ENCODE measurements at regions not wholly inside any gene's neighbourhood (a gene's known extent, or its start where the extent isn't known, plus 50 kb on each side); places are given as distances from the start of the nearest gene placed in this dataset.

DNA sequence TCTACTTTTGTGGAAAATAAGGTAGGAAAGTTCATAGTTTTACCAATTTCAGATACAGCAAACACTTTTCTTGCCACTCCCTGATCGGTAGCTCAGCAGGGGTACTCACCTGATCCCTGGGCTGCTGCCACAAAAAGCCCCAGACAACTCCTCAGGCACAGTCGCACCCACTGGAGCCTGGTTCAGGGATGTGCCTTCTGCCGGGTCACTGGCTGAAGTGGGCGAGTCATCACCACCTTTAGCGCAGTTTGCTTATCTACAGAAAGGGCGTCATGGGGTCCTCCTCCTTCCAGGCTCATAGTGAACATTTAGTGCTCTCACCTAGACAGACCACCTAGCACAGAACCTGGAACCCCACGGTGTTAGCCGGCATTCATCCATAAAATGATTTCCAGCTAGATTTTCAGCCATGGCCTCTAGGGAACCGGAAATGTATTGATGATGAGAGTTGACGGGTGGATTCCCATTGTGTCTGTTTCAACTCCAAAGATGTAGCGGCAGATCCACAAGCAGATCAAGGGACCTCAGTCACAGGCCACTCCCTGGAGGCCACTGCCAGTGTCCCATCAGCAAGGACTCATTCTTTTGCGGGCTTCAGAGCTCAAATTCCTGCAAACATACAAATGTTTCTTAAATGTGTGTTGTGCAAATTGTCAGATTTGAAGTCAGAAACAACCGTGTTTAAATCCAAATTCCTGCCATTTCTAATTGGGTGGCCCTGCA, 408.4 kb upstream of the SALL3 start:
- Histone ChIP-seq H2AFZ (ENCODE audit: low read depth, low read length) (no peak overlapping the region), H3K27ac (ENCODE audit: low read length) (no peak overlapping the region), H3K36me3 (ENCODE audit: insufficient read depth, low read length) (no peaks in the 10 kb centered on the region), H3K4me3 (ENCODE audit: low read length) (no peak overlapping the region), H3K9me3 (ENCODE audit: low read length) (peaks cover 8% of the 10 kb centered on the region), H3K9ac (ENCODE audit: low read length) (no peak overlapping the region), H3K79me2 (replicated peaks; ENCODE audit: insufficient read depth, low read length) (no peaks in the 10 kb centered on the region), H4K20me1 (ENCODE audit: insufficient read depth) (no peaks in the 10 kb centered on the region), H3K9me2 (ENCODE audit: insufficient read depth, low read length) (no peaks in the 10 kb centered on the region), H3K27me3 (ENCODE audit: insufficient read depth, low read depth, low read length) (no peaks in the 10 kb centered on the region), H3K4me2 (ENCODE audit: low read length) (no peak overlapping the region), H3F3A (ENCODE audit: insufficient read depth, low read length, poor library complexity, severe bottlenecking) (no peaks in the 10 kb centered on the region)
- TF ChIP-seq RAD21 (conservative IDR thresholded peaks at IDR 0.05) (no peak), TAF1 (IDR thresholded peaks at IDR 0.05; ENCODE audit: low read depth) (no peak), MXI1 (conservative IDR thresholded peaks at IDR 0.05; ENCODE audit: poor library complexity, severe bottlenecking) (no peak), SMC3 (conservative IDR thresholded peaks at IDR 0.05; ENCODE audit: poor library complexity) (no peak), POLR2AphosphoS5 (IDR thresholded peaks at IDR 0.05) (no peak), EZH2 (IDR thresholded peaks at IDR 0.05; ENCODE audit: borderline replicate concordance, insufficient read depth, low read length, poor library complexity, severe bottlenecking) (no peak), EP300 (conservative IDR thresholded peaks at IDR 0.05; ENCODE audit: poor library complexity, severe bottlenecking) (no peak)
- TF ChIP-seq, protein P1, sequence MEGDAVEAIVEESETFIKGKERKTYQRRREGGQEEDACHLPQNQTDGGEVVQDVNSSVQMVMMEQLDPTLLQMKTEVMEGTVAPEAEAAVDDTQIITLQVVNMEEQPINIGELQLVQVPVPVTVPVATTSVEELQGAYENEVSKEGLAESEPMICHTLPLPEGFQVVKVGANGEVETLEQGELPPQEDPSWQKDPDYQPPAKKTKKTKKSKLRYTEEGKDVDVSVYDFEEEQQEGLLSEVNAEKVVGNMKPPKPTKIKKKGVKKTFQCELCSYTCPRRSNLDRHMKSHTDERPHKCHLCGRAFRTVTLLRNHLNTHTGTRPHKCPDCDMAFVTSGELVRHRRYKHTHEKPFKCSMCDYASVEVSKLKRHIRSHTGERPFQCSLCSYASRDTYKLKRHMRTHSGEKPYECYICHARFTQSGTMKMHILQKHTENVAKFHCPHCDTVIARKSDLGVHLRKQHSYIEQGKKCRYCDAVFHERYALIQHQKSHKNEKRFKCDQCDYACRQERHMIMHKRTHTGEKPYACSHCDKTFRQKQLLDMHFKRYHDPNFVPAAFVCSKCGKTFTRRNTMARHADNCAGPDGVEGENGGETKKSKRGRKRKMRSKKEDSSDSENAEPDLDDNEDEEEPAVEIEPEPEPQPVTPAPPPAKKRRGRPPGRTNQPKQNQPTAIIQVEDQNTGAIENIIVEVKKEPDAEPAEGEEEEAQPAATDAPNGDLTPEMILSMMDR (IDR thresholded peaks at IDR 0.05; ENCODE audit: poor library complexity, severe bottlenecking), result no peak
- TF ChIP-seq, protein P2, sequence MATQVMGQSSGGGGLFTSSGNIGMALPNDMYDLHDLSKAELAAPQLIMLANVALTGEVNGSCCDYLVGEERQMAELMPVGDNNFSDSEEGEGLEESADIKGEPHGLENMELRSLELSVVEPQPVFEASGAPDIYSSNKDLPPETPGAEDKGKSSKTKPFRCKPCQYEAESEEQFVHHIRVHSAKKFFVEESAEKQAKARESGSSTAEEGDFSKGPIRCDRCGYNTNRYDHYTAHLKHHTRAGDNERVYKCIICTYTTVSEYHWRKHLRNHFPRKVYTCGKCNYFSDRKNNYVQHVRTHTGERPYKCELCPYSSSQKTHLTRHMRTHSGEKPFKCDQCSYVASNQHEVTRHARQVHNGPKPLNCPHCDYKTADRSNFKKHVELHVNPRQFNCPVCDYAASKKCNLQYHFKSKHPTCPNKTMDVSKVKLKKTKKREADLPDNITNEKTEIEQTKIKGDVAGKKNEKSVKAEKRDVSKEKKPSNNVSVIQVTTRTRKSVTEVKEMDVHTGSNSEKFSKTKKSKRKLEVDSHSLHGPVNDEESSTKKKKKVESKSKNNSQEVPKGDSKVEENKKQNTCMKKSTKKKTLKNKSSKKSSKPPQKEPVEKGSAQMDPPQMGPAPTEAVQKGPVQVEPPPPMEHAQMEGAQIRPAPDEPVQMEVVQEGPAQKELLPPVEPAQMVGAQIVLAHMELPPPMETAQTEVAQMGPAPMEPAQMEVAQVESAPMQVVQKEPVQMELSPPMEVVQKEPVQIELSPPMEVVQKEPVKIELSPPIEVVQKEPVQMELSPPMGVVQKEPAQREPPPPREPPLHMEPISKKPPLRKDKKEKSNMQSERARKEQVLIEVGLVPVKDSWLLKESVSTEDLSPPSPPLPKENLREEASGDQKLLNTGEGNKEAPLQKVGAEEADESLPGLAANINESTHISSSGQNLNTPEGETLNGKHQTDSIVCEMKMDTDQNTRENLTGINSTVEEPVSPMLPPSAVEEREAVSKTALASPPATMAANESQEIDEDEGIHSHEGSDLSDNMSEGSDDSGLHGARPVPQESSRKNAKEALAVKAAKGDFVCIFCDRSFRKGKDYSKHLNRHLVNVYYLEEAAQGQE (IDR thresholded peaks at IDR 0.05; ENCODE audit: borderline replicate concordance), result no peak

DNA sequence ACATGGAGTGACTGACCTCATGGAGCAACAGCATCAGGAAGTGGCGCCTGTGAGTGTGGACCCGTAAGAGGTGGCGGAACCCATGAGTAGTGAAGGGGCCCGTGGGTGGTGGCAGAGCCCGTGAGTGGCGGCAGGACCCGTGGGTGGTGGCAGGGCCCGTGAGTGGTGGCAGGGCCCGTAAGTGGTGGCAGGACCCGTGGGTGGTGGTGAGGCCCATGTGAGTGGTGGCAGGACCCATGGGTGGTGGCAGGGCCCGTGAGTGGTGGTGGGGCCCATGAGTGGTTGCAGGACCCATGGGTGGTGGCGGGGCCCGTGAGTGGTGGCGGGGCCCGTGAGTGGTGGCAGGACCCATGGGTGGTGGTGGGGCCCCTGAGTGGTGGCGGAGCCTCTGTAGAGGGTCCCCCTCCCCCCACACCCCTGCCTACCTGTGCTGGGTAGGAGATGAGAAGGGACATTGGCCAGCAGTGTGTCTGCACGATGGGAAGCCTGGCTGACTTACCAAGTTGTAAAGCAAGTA, 407.7 kb upstream of the SALL3 start:
- no peaks in the 10 kb centered on the region for H3K36me3 ChIP-seq (ENCODE audit: insufficient read depth, low read length)
- H3K79me2 ChIP-seq (replicated peaks; ENCODE audit: insufficient read depth, low read length), result no peaks in the 10 kb centered on the region
- H3K9ac ChIP-seq (ENCODE audit: low read length), result no peak overlapping the region
- no peaks in the 10 kb centered on the region for H3K9me2 ChIP-seq (ENCODE audit: insufficient read depth, low read length)
- no peak for TF ChIP-seq SMC3 (conservative IDR thresholded peaks at IDR 0.05; ENCODE audit: poor library complexity)
- TF ChIP-seq, protein P1 (IDR thresholded peaks at IDR 0.05; ENCODE audit: poor library complexity, severe bottlenecking), result no peak
- TF ChIP-seq MXI1 (conservative IDR thresholded peaks at IDR 0.05; ENCODE audit: poor library complexity, severe bottlenecking), result no peak
- TF ChIP-seq POLR2AphosphoS5 (IDR thresholded peaks at IDR 0.05), result no peak
- no peak for TF ChIP-seq EP300 (conservative IDR thresholded peaks at IDR 0.05; ENCODE audit: poor library complexity, severe bottlenecking)
- no peaks in the 10 kb centered on the region for H3K27me3 ChIP-seq (ENCODE audit: insufficient read depth, low read depth, low read length)
- H3F3A ChIP-seq (ENCODE audit: insufficient read depth, low read length, poor library complexity, severe bottlenecking), result no peaks in the 10 kb centered on the region
- no peak overlapping the region for H3K4me3 ChIP-seq (ENCODE audit: low read length)
- H3K4me2 ChIP-seq (ENCODE audit: low read length), result no peak overlapping the region
- H3K27ac ChIP-seq (ENCODE audit: low read length), result no peak overlapping the region
- no peaks in the 10 kb centered on the region for H4K20me1 ChIP-seq (ENCODE audit: insufficient read depth)
- no peak overlapping the region for H2AFZ ChIP-seq (ENCODE audit: low read depth, low read length)
- peaks cover 8% of the 10 kb centered on the region for H3K9me3 ChIP-seq (ENCODE audit: low read length)
